ENCODE measurements at regions not wholly inside any gene's neighbourhood (a gene's known extent, or its start where the extent isn't known, plus 50 kb on each side); places are given as distances from the start of the nearest gene placed in this dataset.
"Not testable (repeated sequence)": the region's sequence is repeated elsewhere in the genome, so short reads cannot be mapped to it uniquely, and the experiment has no call there.

- TF ChIP-seq FOXJ3 (CRISPR knock-in tag; IDR thresholded peaks at IDR 0.05; ENCODE audit: borderline replicate concordance); CTCF (IDR thresholded peaks at IDR 0.05); IRF2 (CRISPR knock-in tag; IDR thresholded peaks at IDR 0.05; ENCODE audit: borderline replicate concordance, low read depth); STAT6 (CRISPR knock-in tag; conservative IDR thresholded peaks at IDR 0.05; ENCODE audit: low read depth); CBFB (CRISPR knock-in tag; IDR thresholded peaks at IDR 0.05; ENCODE audit: low read depth); NR2C2 (CRISPR knock-in tag; IDR thresholded peaks at IDR 0.05); TEAD4 (CRISPR knock-in tag; IDR thresholded peaks at IDR 0.05); GTF2I (CRISPR knock-in tag; conservative IDR thresholded peaks at IDR 0.05); JAZF1 (CRISPR knock-in tag; IDR thresholded peaks at IDR 0.05); TCF7 (CRISPR knock-in tag; IDR thresholded peaks at IDR 0.05; ENCODE audit: low read depth): not testable (repeated sequence)
Measured at GRCh38 chr7:29709002-29709401, 97.3 kb upstream of the WIPF3 start.
